NCI-H460 (cell line): ENCODE measurements at regions not wholly inside any gene's neighbourhood (a gene's known extent, or its start where the extent isn't known, plus 50 kb on each side); places are given as distances from the start of the nearest gene placed in this dataset.

Source experiments
- DNase-seq: peaks from one replicate; pipeline ENCODE4 v3.0.0-alpha.2; 2016; ENCODE audit warnings: low read depth; ENCODE audit errors: extremely low read depth

GRCh38 chr7:25031007-25031406 is 51.0 kb upstream of the OSBPL3 start:
- no peak for DNase-seq
